Loucy (cell line): ENCODE measurements at regions not wholly inside any gene's neighbourhood (a gene's known extent, or its start where the extent isn't known, plus 50 kb on each side); places are given as distances from the start of the nearest gene placed in this dataset.

Source experiments
- CTCF ChIP-seq: fragments of 200-600 bp; sonication (generic); conservative IDR thresholded peaks from 2 replicates; pipeline ENCODE4 v1.5.1; 2014; ENCODE audit warnings: mild to moderate bottlenecking, antibody characterized with exemption, low read length
- EZH2phosphoT487 ChIP-seq: fragments of 200-600 bp; IDR thresholded peaks from 2 replicates; pipeline ENCODE4 v1.6.1; 2018; ENCODE audit warnings: antibody characterized with exemption, mild to moderate bottlenecking, moderate library complexity, borderline replicate concordance

DNA sequence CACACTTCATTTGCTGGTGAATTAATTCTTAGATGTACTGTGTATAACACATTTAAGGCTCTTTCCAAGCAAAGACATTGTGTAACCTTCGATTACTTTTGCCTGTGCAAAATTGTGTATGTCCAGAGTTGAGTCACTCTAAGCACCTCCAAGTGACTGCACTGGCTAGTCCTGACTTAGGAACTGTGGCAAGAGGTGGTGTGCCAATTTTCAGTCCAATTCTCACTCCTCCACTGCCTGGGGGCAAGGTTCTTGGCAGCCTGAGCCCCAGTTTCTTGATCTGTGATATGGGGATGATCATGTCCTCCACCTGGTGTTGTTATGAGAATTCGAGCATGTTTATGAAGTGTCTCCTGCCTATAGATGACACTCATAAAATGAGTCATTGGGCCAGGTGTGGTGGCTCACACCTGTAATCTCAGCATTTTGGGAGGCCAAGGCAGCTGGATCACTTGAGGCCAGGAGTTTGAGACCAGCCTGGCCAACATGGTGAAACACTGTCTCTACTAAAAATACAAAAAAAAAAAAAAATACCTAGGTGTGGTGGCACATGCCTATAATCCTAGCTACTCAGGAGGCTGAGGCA lies 105.3 kb upstream of the CDYL start:
- TF ChIP-seq CTCF (no peak), EZH2phosphoT487 (no peak)
